Transverse colon (tissue), 4 donors: ENCODE measurements at regions not wholly inside any gene's neighbourhood (a gene's known extent, or its start where the extent isn't known, plus 50 kb on each side); places are given as distances from the start of the nearest gene placed in this dataset.

ENCODE experiments used
- CTCF ChIP-seq, 5 experiments: fragments of 200-600 bp in 3 of 5; fragments of 450-650 bp in 2 of 5; sonication (generic) in 3 of 5; IDR thresholded peaks; 1 replicate in 2 of 5; 2 replicates in 3 of 5; pipeline ENCODE4 v1.5.1; 2016 to 2017; ENCODE audit warnings: antibody characterized with exemption in 5 of 5, inconsistent platforms in 3 of 5, mild to moderate bottlenecking in 2 of 5, moderate library complexity in 1 of 5
- POLR2A ChIP-seq: fragments of 450-650 bp; IDR thresholded peaks from one replicate; pipeline ENCODE4 v1.6.1; 2016; ENCODE audit warnings: antibody characterized with exemption, mild to moderate bottlenecking, moderate library complexity
- POLR2AphosphoS5 ChIP-seq, 3 donors: sonication (generic); formaldehyde crosslinking; IDR thresholded peaks; one replicate each; pipeline ENCODE4 v1.6.1; 2016; ENCODE audit warnings: antibody characterized with exemption in 3 of 3

GRCh38 chr6:43867996-43868395 lies 98.0 kb downstream of the VEGFA start:
- TF ChIP-seq CTCF (IDR thresholded peaks at IDR 0.05) (no peak), POLR2AphosphoS5 (IDR thresholded peaks at IDR 0.05) (no peak), POLR2A (no peak)
